ENCODE measurements at regions not wholly inside any gene's neighbourhood (a gene's known extent, or its start where the extent isn't known, plus 50 kb on each side); places are given as distances from the start of the nearest gene placed in this dataset.

DNA sequence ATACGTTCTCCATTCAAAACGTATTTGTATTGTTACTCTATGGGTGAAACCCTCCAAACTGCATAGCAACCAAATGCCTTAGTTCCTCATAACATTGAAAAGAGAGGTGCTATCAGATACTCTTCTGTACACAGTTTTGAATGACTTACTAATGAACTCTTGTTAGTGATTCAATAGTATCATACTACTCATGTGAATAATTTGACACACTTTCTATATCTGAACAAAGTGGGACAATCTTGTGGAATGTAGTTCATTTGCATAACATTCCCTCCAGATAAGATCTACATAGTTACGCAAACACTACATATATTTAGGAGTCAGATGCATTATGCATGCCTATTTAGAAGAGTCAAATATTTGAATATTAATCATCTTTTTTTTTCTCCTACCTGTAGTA lies 232.0 kb upstream of the NRXN1 start:
- TF ChIP-seq POLR2AphosphoS5 (IDR thresholded peaks at IDR 0.05; ENCODE audit: low read depth, low read length) = no peak
- TF ChIP-seq, protein P1, sequence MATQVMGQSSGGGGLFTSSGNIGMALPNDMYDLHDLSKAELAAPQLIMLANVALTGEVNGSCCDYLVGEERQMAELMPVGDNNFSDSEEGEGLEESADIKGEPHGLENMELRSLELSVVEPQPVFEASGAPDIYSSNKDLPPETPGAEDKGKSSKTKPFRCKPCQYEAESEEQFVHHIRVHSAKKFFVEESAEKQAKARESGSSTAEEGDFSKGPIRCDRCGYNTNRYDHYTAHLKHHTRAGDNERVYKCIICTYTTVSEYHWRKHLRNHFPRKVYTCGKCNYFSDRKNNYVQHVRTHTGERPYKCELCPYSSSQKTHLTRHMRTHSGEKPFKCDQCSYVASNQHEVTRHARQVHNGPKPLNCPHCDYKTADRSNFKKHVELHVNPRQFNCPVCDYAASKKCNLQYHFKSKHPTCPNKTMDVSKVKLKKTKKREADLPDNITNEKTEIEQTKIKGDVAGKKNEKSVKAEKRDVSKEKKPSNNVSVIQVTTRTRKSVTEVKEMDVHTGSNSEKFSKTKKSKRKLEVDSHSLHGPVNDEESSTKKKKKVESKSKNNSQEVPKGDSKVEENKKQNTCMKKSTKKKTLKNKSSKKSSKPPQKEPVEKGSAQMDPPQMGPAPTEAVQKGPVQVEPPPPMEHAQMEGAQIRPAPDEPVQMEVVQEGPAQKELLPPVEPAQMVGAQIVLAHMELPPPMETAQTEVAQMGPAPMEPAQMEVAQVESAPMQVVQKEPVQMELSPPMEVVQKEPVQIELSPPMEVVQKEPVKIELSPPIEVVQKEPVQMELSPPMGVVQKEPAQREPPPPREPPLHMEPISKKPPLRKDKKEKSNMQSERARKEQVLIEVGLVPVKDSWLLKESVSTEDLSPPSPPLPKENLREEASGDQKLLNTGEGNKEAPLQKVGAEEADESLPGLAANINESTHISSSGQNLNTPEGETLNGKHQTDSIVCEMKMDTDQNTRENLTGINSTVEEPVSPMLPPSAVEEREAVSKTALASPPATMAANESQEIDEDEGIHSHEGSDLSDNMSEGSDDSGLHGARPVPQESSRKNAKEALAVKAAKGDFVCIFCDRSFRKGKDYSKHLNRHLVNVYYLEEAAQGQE (IDR thresholded peaks at IDR 0.05; ENCODE audit: insufficient read depth in 1 of 2, low read depth in 2 of 2, low read length in 2 of 2) = no peak
- TF ChIP-seq FOXP2 (optimal IDR thresholded peaks at IDR 0.05; ENCODE audit: borderline replicate concordance, extremely low read depth, extremely low read length, insufficient read depth) = no peak
- no peak for TF ChIP-seq SIN3A (IDR thresholded peaks at IDR 0.05; ENCODE audit: borderline replicate concordance, insufficient read depth, low read length)
- no peak for TF ChIP-seq TAF1 (IDR thresholded peaks at IDR 0.05; ENCODE audit: borderline replicate concordance, insufficient read depth, low read length)

All from PFSK-1 (cell line).